ENCODE measurements at regions not wholly inside any gene's neighbourhood (a gene's known extent, or its start where the extent isn't known, plus 50 kb on each side); places are given as distances from the start of the nearest gene placed in this dataset.

DNA sequence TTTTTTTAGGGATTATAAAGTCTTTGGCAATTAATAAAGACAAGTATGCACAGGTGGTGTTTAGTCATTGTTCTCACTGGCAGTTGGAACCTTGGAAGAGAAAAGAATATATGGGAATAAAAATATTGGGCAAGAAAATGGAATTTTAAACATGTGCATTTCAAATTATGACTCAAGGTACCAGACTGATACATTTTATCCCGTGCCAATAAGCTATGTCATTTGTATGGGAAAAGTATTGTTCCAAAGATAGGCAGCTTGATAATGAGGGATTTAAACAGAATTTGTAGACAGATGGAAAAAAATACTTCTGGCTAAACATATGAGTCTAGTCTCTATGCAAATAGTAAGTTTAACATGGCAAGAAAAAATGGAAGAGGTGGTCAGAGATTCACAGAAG, 169.5 kb upstream of the UFM1 start (continued):
- TF ChIP-seq, protein P1, sequence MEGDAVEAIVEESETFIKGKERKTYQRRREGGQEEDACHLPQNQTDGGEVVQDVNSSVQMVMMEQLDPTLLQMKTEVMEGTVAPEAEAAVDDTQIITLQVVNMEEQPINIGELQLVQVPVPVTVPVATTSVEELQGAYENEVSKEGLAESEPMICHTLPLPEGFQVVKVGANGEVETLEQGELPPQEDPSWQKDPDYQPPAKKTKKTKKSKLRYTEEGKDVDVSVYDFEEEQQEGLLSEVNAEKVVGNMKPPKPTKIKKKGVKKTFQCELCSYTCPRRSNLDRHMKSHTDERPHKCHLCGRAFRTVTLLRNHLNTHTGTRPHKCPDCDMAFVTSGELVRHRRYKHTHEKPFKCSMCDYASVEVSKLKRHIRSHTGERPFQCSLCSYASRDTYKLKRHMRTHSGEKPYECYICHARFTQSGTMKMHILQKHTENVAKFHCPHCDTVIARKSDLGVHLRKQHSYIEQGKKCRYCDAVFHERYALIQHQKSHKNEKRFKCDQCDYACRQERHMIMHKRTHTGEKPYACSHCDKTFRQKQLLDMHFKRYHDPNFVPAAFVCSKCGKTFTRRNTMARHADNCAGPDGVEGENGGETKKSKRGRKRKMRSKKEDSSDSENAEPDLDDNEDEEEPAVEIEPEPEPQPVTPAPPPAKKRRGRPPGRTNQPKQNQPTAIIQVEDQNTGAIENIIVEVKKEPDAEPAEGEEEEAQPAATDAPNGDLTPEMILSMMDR (conservative IDR thresholded peaks at IDR 0.05; ENCODE audit: low read depth in 2 of 2), result no peak

DNA sequence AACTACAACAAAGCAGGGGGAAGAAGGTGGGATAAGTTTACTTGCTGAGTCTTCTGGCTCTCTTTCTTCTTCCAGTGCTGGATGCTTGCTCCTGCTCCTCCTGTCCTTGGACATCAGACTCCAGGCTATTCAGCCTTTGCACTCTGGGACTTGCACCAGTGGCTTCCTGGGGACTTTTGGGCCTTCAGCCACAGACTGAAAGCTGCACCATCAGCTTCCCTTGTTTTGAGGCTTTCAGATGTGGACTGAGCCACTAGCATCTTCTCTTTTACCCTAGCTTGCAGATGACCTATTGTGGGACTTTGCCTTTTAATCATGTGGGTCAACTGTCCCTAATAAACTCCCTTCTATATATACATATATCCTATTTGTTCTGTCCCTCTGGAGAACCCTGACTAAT, 173.0 kb upstream of the UFM1 start:
- Histone ChIP-seq H3K4me1 (ENCODE audit: insufficient read depth) (no peaks in the 10 kb centered on the region), H3K9me2 (ENCODE audit: insufficient read depth) (no peaks in the 10 kb centered on the region), H3K27ac (ENCODE audit: low read depth) (no peak overlapping the region), H3K36me3 (ENCODE audit: insufficient read depth) (no peaks in the 10 kb centered on the region), H4K20me1 (replicated peaks; ENCODE audit: insufficient read depth) (no peaks in the 10 kb centered on the region), H3K27me3 (ENCODE audit: insufficient read depth) (no peaks in the 10 kb centered on the region), H2AFZ (no peak overlapping the region), H3F3A (replicated peaks; ENCODE audit: low read depth) (no peaks in the 10 kb centered on the region), H3K4me3 (no peak overlapping the region), H3K4me2 (no peak overlapping the region), H3K79me2 (replicated peaks; ENCODE audit: insufficient read depth) (no peaks in the 10 kb centered on the region)
- Mint-ChIP-seq H3K27me3 (ENCODE audit: insufficient read depth, low read depth, poor library complexity) (no peaks in the 10 kb centered on the region), H3K36me3 (ENCODE audit: low read depth) (no peaks in the 10 kb centered on the region), H3K4me1 (peaks cover 5% of the 10 kb centered on the region; the same call in 2 of the 3 replicates), H3K4me3 (no peak overlapping the region), H3K27ac (no peak overlapping the region), H3K9me3 (no peaks in the 10 kb centered on the region)
- DNase-seq (ENCODE audit: low spot score), result no peak
- no peak for ATAC-seq
- TF ChIP-seq, protein P1 (conservative IDR thresholded peaks at IDR 0.05; ENCODE audit: low read depth in 2 of 2), result no peak
- TF ChIP-seq STAT1 (IDR thresholded peaks at IDR 0.05; ENCODE audit: unreplicated experiment) (no peak), POLR2AphosphoS5 (IDR thresholded peaks at IDR 0.05; ENCODE audit: low read depth) (no peak), EZH2 (IDR thresholded peaks at IDR 0.05; ENCODE audit: low read depth, unreplicated experiment) (no peak), ZNF114 (CRISPR knock-in tag; IDR thresholded peaks at IDR 0.05) (no peak), CREB1 (CRISPR knock-in tag; IDR thresholded peaks at IDR 0.05; ENCODE audit: low read depth) (no peak), EZH2phosphoT487 (IDR thresholded peaks at IDR 0.05; ENCODE audit: unreplicated experiment) (no peak), JUNB (IDR thresholded peaks at IDR 0.05; ENCODE audit: unreplicated experiment) (no peak)
- TF ChIP-seq, protein P2, sequence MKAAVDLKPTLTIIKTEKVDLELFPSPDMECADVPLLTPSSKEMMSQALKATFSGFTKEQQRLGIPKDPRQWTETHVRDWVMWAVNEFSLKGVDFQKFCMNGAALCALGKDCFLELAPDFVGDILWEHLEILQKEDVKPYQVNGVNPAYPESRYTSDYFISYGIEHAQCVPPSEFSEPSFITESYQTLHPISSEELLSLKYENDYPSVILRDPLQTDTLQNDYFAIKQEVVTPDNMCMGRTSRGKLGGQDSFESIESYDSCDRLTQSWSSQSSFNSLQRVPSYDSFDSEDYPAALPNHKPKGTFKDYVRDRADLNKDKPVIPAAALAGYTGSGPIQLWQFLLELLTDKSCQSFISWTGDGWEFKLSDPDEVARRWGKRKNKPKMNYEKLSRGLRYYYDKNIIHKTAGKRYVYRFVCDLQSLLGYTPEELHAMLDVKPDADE (IDR thresholded peaks at IDR 0.05), result no peak
- TF ChIP-seq, protein P3, sequence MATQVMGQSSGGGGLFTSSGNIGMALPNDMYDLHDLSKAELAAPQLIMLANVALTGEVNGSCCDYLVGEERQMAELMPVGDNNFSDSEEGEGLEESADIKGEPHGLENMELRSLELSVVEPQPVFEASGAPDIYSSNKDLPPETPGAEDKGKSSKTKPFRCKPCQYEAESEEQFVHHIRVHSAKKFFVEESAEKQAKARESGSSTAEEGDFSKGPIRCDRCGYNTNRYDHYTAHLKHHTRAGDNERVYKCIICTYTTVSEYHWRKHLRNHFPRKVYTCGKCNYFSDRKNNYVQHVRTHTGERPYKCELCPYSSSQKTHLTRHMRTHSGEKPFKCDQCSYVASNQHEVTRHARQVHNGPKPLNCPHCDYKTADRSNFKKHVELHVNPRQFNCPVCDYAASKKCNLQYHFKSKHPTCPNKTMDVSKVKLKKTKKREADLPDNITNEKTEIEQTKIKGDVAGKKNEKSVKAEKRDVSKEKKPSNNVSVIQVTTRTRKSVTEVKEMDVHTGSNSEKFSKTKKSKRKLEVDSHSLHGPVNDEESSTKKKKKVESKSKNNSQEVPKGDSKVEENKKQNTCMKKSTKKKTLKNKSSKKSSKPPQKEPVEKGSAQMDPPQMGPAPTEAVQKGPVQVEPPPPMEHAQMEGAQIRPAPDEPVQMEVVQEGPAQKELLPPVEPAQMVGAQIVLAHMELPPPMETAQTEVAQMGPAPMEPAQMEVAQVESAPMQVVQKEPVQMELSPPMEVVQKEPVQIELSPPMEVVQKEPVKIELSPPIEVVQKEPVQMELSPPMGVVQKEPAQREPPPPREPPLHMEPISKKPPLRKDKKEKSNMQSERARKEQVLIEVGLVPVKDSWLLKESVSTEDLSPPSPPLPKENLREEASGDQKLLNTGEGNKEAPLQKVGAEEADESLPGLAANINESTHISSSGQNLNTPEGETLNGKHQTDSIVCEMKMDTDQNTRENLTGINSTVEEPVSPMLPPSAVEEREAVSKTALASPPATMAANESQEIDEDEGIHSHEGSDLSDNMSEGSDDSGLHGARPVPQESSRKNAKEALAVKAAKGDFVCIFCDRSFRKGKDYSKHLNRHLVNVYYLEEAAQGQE (IDR thresholded peaks at IDR 0.05; ENCODE audit: unreplicated experiment), result no peak
- TF ChIP-seq, protein P4, sequence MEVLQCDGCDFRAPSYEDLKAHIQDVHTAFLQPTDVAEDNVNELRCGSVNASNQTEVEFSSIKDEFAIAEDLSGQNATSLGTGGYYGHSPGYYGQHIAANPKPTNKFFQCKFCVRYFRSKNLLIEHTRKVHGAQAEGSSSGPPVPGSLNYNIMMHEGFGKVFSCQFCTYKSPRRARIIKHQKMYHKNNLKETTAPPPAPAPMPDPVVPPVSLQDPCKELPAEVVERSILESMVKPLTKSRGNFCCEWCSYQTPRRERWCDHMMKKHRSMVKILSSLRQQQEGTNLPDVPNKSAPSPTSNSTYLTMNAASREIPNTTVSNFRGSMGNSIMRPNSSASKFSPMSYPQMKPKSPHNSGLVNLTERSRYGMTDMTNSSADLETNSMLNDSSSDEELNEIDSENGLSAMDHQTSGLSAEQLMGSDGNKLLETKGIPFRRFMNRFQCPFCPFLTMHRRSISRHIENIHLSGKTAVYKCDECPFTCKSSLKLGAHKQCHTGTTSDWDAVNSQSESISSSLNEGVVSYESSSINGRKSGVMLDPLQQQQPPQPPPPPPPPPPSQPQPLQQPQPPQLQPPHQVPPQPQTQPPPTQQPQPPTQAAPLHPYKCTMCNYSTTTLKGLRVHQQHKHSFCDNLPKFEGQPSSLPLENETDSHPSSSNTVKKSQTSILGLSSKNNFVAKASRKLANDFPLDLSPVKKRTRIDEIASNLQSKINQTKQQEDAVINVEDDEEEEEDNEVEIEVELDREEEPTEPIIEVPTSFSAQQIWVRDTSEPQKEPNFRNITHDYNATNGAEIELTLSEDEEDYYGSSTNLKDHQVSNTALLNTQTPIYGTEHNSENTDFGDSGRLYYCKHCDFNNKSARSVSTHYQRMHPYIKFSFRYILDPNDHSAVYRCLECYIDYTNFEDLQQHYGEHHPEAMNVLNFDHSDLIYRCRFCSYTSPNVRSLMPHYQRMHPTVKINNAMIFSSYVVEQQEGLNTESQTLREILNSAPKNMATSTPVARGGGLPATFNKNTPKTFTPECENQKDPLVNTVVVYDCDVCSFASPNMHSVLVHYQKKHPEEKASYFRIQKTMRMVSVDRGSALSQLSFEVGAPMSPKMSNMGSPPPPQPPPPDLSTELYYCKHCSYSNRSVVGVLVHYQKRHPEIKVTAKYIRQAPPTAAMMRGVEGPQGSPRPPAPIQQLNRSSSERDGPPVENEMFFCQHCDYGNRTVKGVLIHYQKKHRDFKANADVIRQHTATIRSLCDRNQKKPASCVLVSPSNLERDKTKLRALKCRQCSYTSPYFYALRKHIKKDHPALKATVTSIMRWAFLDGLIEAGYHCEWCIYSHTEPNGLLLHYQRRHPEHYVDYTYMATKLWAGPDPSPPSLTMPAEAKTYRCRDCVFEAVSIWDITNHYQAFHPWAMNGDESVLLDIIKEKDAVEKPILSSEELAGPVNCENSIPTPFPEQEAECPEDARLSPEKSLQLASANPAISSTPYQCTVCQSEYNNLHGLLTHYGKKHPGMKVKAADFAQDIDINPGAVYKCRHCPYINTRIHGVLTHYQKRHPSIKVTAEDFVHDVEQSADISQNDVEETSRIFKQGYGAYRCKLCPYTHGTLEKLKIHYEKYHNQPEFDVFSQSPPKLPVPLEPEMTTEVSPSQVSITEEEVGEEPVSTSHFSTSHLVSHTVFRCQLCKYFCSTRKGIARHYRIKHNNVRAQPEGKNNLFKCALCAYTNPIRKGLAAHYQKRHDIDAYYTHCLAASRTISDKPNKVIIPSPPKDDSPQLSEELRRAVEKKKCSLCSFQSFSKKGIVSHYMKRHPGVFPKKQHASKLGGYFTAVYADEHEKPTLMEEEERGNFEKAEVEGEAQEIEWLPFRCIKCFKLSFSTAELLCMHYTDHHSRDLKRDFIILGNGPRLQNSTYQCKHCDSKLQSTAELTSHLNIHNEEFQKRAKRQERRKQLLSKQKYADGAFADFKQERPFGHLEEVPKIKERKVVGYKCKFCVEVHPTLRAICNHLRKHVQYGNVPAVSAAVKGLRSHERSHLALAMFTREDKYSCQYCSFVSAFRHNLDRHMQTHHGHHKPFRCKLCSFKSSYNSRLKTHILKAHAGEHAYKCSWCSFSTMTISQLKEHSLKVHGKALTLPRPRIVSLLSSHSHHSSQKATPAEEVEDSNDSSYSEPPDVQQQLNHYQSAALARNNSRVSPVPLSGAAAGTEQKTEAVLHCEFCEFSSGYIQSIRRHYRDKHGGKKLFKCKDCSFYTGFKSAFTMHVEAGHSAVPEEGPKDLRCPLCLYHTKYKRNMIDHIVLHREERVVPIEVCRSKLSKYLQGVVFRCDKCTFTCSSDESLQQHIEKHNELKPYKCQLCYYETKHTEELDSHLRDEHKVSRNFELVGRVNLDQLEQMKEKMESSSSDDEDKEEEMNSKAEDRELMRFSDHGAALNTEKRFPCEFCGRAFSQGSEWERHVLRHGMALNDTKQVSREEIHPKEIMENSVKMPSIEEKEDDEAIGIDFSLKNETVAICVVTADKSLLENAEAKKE (CRISPR knock-in tag; IDR thresholded peaks at IDR 0.05), result no peak
